Neural progenitor cell (in vitro differentiated cells): ENCODE measurements at regions not wholly inside any gene's neighbourhood (a gene's known extent, or its start where the extent isn't known, plus 50 kb on each side); places are given as distances from the start of the nearest gene placed in this dataset.

Experiments used
- DNase-seq: peaks from one replicate; pipeline ENCODE4 v3.0.0-alpha.2; 2016; ENCODE audit warnings: low spot score
- H2AFZ ChIP-seq: fragments of 200-600 bp; sonication (generic); replicated peaks from 2 replicates; pipeline ENCODE4 v1.6.1; 2016; ENCODE audit warnings: antibody characterized with exemption
- H3F3A ChIP-seq: fragments of 200-600 bp; sonication (generic); 2 replicates; pipeline ENCODE4 v1.6.1; 2016; ENCODE audit warnings: antibody characterized with exemption, low read depth
- H3K27ac ChIP-seq: fragments of 200-600 bp; sonication (generic); 2 replicates; pipeline ENCODE4 v1.5.1; 2016; ENCODE audit warnings: mild to moderate bottlenecking
- H3K27me3 ChIP-seq: fragments of 200-600 bp; sonication (generic); 2 replicates; pipeline ENCODE4 v1.6.1; 2016; ENCODE audit warnings: mild to moderate bottlenecking, moderate library complexity
- H3K36me3 ChIP-seq: fragments of 200-600 bp; sonication (generic); 2 replicates; pipeline ENCODE4 v1.5.1; 2016
- H3K4me1 ChIP-seq: fragments of 200-600 bp; sonication (generic); 2 replicates; pipeline ENCODE4 v1.6.1; 2016; ENCODE audit warnings: mixed run types
- H3K4me2 ChIP-seq: fragments of 200-600 bp; sonication (generic); 2 replicates; pipeline ENCODE4 v1.6.1; 2016
- H3K4me3 ChIP-seq: fragments of 200-600 bp; sonication (generic); 2 replicates; pipeline ENCODE4 v1.5.1; 2016
- H3K79me2 ChIP-seq: fragments of 200-600 bp; sonication (generic); 2 replicates; pipeline ENCODE4 v1.6.1; 2016; ENCODE audit warnings: low read depth
- H3K9ac ChIP-seq: fragments of 200-600 bp; sonication (generic); 2 replicates; pipeline ENCODE4 v1.6.1; 2016
- H3K9me3 ChIP-seq: fragments of 200-600 bp; sonication (generic); 2 replicates; pipeline ENCODE4 v1.5.1; 2016; ENCODE audit warnings: low read depth
- H4K20me1 ChIP-seq: fragments of 200-600 bp; sonication (generic); 2 replicates; pipeline ENCODE4 v1.6.1; 2016; ENCODE audit warnings: low read depth
- H3K27ac Mint-ChIP-seq: 3 replicates; pipeline ENCODE4 v1.8.0; 2021; ENCODE audit warnings: mixed read lengths
- H3K27me3 Mint-ChIP-seq: 2 replicates; pipeline ENCODE4 v1.8.0; 2022; ENCODE audit warnings: low read depth, mild to moderate bottlenecking, inconsistent platforms, moderate library complexity, mixed read lengths; ENCODE audit not compliant: insufficient read depth
- H3K36me3 Mint-ChIP-seq: 3 replicates; pipeline ENCODE4 v1.8.0; 2021; ENCODE audit warnings: mixed read lengths
- H3K4me1 Mint-ChIP-seq: 3 replicates; pipeline ENCODE4 v1.8.0; 2021; ENCODE audit warnings: mixed read lengths
- H3K4me3 Mint-ChIP-seq: 3 replicates; pipeline ENCODE4 v1.8.0; 2021; ENCODE audit warnings: mild to moderate bottlenecking, moderate library complexity, mixed read lengths
- H3K9me3 Mint-ChIP-seq: 3 replicates; pipeline ENCODE4 v1.8.0; 2020; ENCODE audit warnings: mixed read lengths
- EZH2 ChIP-seq: fragments of 200-600 bp; sonication (generic); IDR thresholded peaks from 2 replicates; pipeline ENCODE4 v1.6.1; 2017; ENCODE audit warnings: antibody characterized with exemption, mild to moderate bottlenecking, moderate library complexity
- EZH2phosphoT487 ChIP-seq: fragments of 200-600 bp; sonication (generic); IDR thresholded peaks from 2 replicates; pipeline ENCODE4 v1.6.1; 2017; ENCODE audit warnings: antibody characterized with exemption
- TF ChIP-seq, protein P1 (sequence below): fragments of 200-600 bp; sonication (generic); IDR thresholded peaks from 2 replicates; pipeline ENCODE4 v1.5.1; 2017; ENCODE audit warnings: antibody characterized with exemption, mild to moderate bottlenecking

DNA sequence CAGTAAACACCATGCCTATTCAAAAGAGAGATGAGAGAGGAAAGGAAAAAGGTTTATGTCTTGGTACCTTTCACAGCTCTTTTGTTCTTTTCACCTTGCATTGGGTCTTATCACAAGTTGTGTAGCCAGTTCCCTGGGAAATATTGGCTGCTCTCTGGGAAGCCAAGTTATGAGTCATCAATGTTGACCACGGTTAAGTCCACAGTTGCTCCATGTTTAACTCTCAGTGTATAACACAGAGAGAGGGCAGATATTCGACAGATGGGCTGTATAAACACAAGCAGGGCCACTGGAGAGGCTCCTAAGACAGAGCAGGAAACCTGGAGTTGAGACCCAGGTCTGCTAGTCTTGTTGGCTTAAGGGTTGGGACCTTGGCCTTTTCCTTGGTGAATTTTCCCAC is 718.6 kb downstream of the QKI start:
- Mint-ChIP-seq H3K27me3 (no peaks in the 10 kb centered on the region), H3K36me3 (no peaks in the 10 kb centered on the region), H3K4me3 (no peak overlapping the region), H3K27ac (peak overlapping the region; percentile 33), H3K9me3 (peaks cover 21% of the 10 kb centered on the region), H3K4me1 (peaks cover 8% of the 10 kb centered on the region)
- Histone ChIP-seq H3K4me3 (no peak overlapping the region), H3F3A (no peaks in the 10 kb centered on the region), H3K79me2 (no peaks in the 10 kb centered on the region), H4K20me1 (no peaks in the 10 kb centered on the region), H3K27ac (no peak overlapping the region), H3K36me3 (no peaks in the 10 kb centered on the region), H3K9ac (no peak overlapping the region), H3K4me1 (no peaks in the 10 kb centered on the region), H3K9me3 (no peaks in the 10 kb centered on the region), H3K27me3 (no peaks in the 10 kb centered on the region), H2AFZ (no peak overlapping the region), H3K4me2 (no peak overlapping the region)
- DNase-seq, result no peak
- TF ChIP-seq EZH2phosphoT487 (no peak), EZH2 (no peak)
- TF ChIP-seq, protein P1, sequence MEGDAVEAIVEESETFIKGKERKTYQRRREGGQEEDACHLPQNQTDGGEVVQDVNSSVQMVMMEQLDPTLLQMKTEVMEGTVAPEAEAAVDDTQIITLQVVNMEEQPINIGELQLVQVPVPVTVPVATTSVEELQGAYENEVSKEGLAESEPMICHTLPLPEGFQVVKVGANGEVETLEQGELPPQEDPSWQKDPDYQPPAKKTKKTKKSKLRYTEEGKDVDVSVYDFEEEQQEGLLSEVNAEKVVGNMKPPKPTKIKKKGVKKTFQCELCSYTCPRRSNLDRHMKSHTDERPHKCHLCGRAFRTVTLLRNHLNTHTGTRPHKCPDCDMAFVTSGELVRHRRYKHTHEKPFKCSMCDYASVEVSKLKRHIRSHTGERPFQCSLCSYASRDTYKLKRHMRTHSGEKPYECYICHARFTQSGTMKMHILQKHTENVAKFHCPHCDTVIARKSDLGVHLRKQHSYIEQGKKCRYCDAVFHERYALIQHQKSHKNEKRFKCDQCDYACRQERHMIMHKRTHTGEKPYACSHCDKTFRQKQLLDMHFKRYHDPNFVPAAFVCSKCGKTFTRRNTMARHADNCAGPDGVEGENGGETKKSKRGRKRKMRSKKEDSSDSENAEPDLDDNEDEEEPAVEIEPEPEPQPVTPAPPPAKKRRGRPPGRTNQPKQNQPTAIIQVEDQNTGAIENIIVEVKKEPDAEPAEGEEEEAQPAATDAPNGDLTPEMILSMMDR, result no peak

DNA sequence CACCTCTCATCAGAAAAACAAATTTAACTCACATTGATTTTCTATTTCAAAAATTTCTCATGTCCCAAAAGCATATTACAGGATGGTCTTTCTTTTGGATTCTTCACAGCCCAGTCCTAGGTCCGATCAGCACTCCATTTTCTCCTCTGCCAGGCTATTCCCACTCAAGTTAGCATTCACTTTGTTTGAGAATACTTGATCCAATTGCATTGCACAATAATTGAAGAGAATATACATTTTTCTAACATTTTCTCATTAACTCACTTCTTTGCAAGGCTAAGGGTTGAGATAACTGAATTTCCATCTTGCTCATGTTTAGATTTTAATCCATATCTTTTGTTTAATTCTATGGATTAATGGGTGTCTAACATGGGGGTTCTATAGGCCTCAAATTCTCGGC is 716.1 kb downstream of the QKI start:
- no peaks in the 10 kb centered on the region for H4K20me1 ChIP-seq
- peaks cover 8% of the 10 kb centered on the region for H3K4me1 Mint-ChIP-seq
- H3K4me3 Mint-ChIP-seq, result no peak overlapping the region
- H3K27ac Mint-ChIP-seq, result no peak overlapping the region
- no peaks in the 10 kb centered on the region for H3K27me3 ChIP-seq
- H3K27ac ChIP-seq, result no peak overlapping the region
- H3F3A ChIP-seq, result no peaks in the 10 kb centered on the region
- no peak overlapping the region for H2AFZ ChIP-seq
- peaks cover 17% of the 10 kb centered on the region for H3K9me3 Mint-ChIP-seq
- no peaks in the 10 kb centered on the region for H3K36me3 ChIP-seq
- no peaks in the 10 kb centered on the region for H3K79me2 ChIP-seq
- H3K4me3 ChIP-seq, result no peak overlapping the region
- no peaks in the 10 kb centered on the region for H3K36me3 Mint-ChIP-seq
- H3K4me1 ChIP-seq, result no peaks in the 10 kb centered on the region
- TF ChIP-seq EZH2phosphoT487, result no peak
- no peak for DNase-seq
- peaks cover under 1% of the 10 kb centered on the region for H3K27me3 Mint-ChIP-seq
- no peak overlapping the region for H3K4me2 ChIP-seq
- no peak overlapping the region for H3K9ac ChIP-seq
- no peaks in the 10 kb centered on the region for H3K9me3 ChIP-seq

DNA sequence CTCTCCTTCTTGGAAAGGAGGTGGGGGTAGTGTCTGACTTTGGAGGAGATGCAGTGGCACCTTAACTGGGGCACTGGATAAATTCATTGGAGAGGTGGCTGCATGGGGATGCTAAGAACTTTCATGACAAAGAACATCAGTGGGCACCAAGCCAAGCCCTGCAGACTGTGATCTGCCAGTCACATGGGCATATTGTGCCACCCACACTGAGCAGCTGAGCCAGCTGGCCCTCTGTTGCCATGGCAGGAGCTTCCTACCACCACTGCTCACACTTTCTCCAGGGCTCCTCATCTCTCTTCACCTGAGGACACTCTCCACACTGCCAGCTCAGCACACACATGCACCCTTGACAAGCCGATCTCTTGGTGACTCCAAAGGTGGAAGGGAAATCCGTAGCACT is 715.6 kb downstream of the QKI start:
- no peak overlapping the region for H3K27ac ChIP-seq
- H3K4me3 ChIP-seq, result no peak overlapping the region
- no peak overlapping the region for H3K4me2 ChIP-seq
- Mint-ChIP-seq H3K27ac (no peak overlapping the region), H3K4me3 (no peak overlapping the region), H3K27me3 (peaks cover 2% of the 10 kb centered on the region), H3K9me3 (peaks cover 12% of the 10 kb centered on the region), H3K4me1 (peaks cover 8% of the 10 kb centered on the region), H3K36me3 (no peaks in the 10 kb centered on the region)
- H3K27me3 ChIP-seq, result no peaks in the 10 kb centered on the region
- no peaks in the 10 kb centered on the region for H3K9me3 ChIP-seq
- TF ChIP-seq EZH2, result no peak
- TF ChIP-seq EZH2phosphoT487, result no peak
- TF ChIP-seq, protein P1, result no peak
- no peaks in the 10 kb centered on the region for H3F3A ChIP-seq
- H2AFZ ChIP-seq, result no peak overlapping the region
- H4K20me1 ChIP-seq, result no peaks in the 10 kb centered on the region
- H3K79me2 ChIP-seq, result no peaks in the 10 kb centered on the region
- H3K4me1 ChIP-seq, result no peaks in the 10 kb centered on the region
- H3K9ac ChIP-seq, result no peak overlapping the region
- no peaks in the 10 kb centered on the region for H3K36me3 ChIP-seq
- DNase-seq, result no peak

DNA sequence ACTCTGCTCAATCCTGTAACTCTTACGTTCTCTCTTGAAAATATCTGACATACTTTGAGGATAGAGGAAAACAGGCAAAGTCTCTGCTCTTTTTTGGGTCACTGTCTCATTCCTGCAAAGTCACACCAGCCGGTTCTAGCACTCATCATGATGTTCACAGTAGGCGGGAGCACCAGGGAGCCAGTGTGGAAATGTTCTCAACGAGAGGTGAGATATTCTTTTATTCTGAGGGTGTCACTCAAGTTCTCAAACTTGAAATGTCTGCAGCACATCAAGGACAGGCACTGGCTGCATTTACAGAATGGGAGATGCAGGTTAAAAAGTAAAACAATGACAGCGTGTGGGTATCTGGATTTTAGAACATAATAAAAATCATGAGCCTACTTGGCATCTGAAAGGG is 714.7 kb downstream of the QKI start:
- no peaks in the 10 kb centered on the region for H3F3A ChIP-seq
- Mint-ChIP-seq H3K27me3 (peaks cover 2% of the 10 kb centered on the region), H3K4me3 (no peak overlapping the region), H3K27ac (no peak overlapping the region), H3K9me3 (peaks cover 13% of the 10 kb centered on the region), H3K4me1 (peaks cover 8% of the 10 kb centered on the region), H3K36me3 (no peaks in the 10 kb centered on the region)
- no peak overlapping the region for H3K9ac ChIP-seq
- H3K9me3 ChIP-seq, result no peaks in the 10 kb centered on the region
- H3K4me2 ChIP-seq, result no peak overlapping the region
- no peaks in the 10 kb centered on the region for H3K79me2 ChIP-seq
- DNase-seq, result no peak
- H3K4me3 ChIP-seq, result no peak overlapping the region
- no peaks in the 10 kb centered on the region for H3K36me3 ChIP-seq
- H3K27me3 ChIP-seq, result no peaks in the 10 kb centered on the region
- H2AFZ ChIP-seq, result no peak overlapping the region
- no peak for TF ChIP-seq EZH2
- TF ChIP-seq, protein P1, result no peak
- no peak for TF ChIP-seq EZH2phosphoT487
- H3K27ac ChIP-seq, result no peak overlapping the region
- H4K20me1 ChIP-seq, result no peaks in the 10 kb centered on the region
- no peaks in the 10 kb centered on the region for H3K4me1 ChIP-seq
